Endothelial cell of umbilical vein (primary cell): ENCODE measurements at regions not wholly inside any gene's neighbourhood (a gene's known extent, or its start where the extent isn't known, plus 50 kb on each side); places are given as distances from the start of the nearest gene placed in this dataset.
A peak's percentile ranks its signal among the peaks of the same experiment; 100 is the strongest.
"Not testable (repeated sequence)": the region's sequence is repeated elsewhere in the genome, so short reads cannot be mapped to it uniquely, and the experiment has no call there.

Source experiments
- BruUV-seq: library from RNA; stranded (reverse); fragments of 400-500 nt; replicated peaks from 2 replicates; lab custom pipeline; 2021; lab: Mats Ljungman, UMichigan
- CTCF ChIA-PET: fragments of 300-600, 350-600 bp; sonication (Branson Sonifier 250); formaldehyde crosslinking; loops from one replicate; lab custom pipeline; 2021; ENCODE audit warnings: antibody characterized with exemption, inconsistent platforms; lab: Charles Lee
- POLR2A ChIA-PET: fragments of 300-600, 350-600 bp; sonication (Branson Sonifier 250); formaldehyde crosslinking; loops from one replicate; lab custom pipeline; 2021; ENCODE audit warnings: antibody characterized with exemption, inconsistent platforms; lab: Charles Lee
- DNase-seq: peaks from one replicate; pipeline ENCODE4 v3.0.0-alpha.2; 2011; ENCODE audit warnings: low read depth, low spot score
- FAIRE-seq: peaks from 2 replicates; lab custom pipeline; 2011; peaks lifted over from hg19 to GRCh38; lab: Jason Lieb, UNC
- H2AFZ ChIP-seq: 2 replicates; pipeline ENCODE4 v1.6.0; 2012; ENCODE audit warnings: low read depth, low read length, control low read depth, inconsistent platforms
- H3K27ac ChIP-seq: 2 replicates; pipeline ENCODE4 v1.5.1; 2011; ENCODE audit warnings: low read depth, mild to moderate bottlenecking, control low read depth, low read length, moderate library complexity; ENCODE audit not compliant: insufficient read depth
- H3K27me3 ChIP-seq, 2 experiments: 2 replicates each; pipeline versions ENCODE4 v1.6.0 to v1.6.1; 2011; ENCODE audit warnings: low read length in 2 of 2, mixed read lengths in 1 of 2; ENCODE audit not compliant: control insufficient read depth in 2 of 2, insufficient read depth in 2 of 2
- H3K36me3 ChIP-seq, 2 experiments: 2 replicates in 1 of 2; 3 replicates in 1 of 2; pipeline ENCODE4 v1.5.1; 2011; ENCODE audit warnings: low read length in 2 of 2, mild to moderate bottlenecking in 1 of 2, moderate library complexity in 1 of 2; ENCODE audit not compliant: control insufficient read depth in 2 of 2, insufficient read depth in 2 of 2; ENCODE audit errors: extremely low read depth in 1 of 2
- H3K4me1 ChIP-seq: 3 replicates; pipeline ENCODE4 v1.5.1; 2011; ENCODE audit warnings: mild to moderate bottlenecking, low read length; ENCODE audit not compliant: control insufficient read depth, insufficient read depth; ENCODE audit errors: extremely low read depth
- H3K4me2 ChIP-seq: 2 replicates; pipeline ENCODE4 v1.6.1; 2011; ENCODE audit warnings: low read length, control low read depth, mixed read lengths; ENCODE audit not compliant: insufficient read depth
- H3K4me3 ChIP-seq, 3 experiments: fragments of 200-600 bp in 1 of 3; sonication (generic), shearing (Covaris generic) in 1 of 3; replicated peaks in 1 of 3; 2 replicates each; pipeline ENCODE4 v1.5.1; 2011 to 2016; ENCODE audit warnings: control low read depth in 3 of 3, low read length in 3 of 3, mild to moderate bottlenecking in 2 of 3, inconsistent platforms in 1 of 3, low read depth in 1 of 3, moderate library complexity in 1 of 3; ENCODE audit not compliant: insufficient read depth in 1 of 3
- H3K79me2 ChIP-seq: 2 replicates; pipeline ENCODE4 v1.6.0; 2012; ENCODE audit warnings: low read length, inconsistent platforms; ENCODE audit not compliant: control insufficient read depth, insufficient read depth
- H3K9ac ChIP-seq: replicated peaks from 2 replicates; pipeline ENCODE3; 2011; ENCODE audit warnings: low read length, control low read depth; ENCODE audit not compliant: insufficient read depth; ENCODE audit errors: extremely low read depth
- H3K9me1 ChIP-seq: replicated peaks from 3 replicates; pipeline ENCODE4 v1.6.0; 2011; ENCODE audit warnings: mild to moderate bottlenecking, low read length; ENCODE audit not compliant: control insufficient read depth, insufficient read depth; ENCODE audit errors: extremely low read depth
- H3K9me3 ChIP-seq: replicated peaks from 2 replicates; pipeline ENCODE4 v1.5.1; 2012; ENCODE audit warnings: low read length, inconsistent platforms; ENCODE audit not compliant: control insufficient read depth, insufficient read depth
- H4K20me1 ChIP-seq: replicated peaks from 2 replicates; pipeline ENCODE3; 2011; ENCODE audit warnings: mild to moderate bottlenecking, low read length; ENCODE audit not compliant: control insufficient read depth, insufficient read depth; ENCODE audit errors: extremely low read depth
- FOS ChIP-seq: IDR thresholded peaks from 2 replicates; pipeline ENCODE4 v1.6.1; 2011; ENCODE audit warnings: mild to moderate bottlenecking, low read length, moderate library complexity, borderline replicate concordance; ENCODE audit not compliant: insufficient read depth
- GATA2 ChIP-seq: IDR thresholded peaks from 2 replicates; pipeline ENCODE4 v1.7.0; 2011; ENCODE audit warnings: low read depth, mild to moderate bottlenecking, moderate library complexity, mixed read lengths, low read length; ENCODE audit not compliant: insufficient read length, insufficient read depth
- JUN ChIP-seq: IDR thresholded peaks from 2 replicates; pipeline ENCODE4 v1.6.1; 2011; ENCODE audit warnings: borderline replicate concordance, low read depth; ENCODE audit not compliant: insufficient read length, insufficient read depth
- POLR2AphosphoS5 ChIP-seq: IDR thresholded peaks from 2 replicates; pipeline ENCODE4 v1.6.1; 2012; ENCODE audit warnings: low read depth, mild to moderate bottlenecking, control low read depth, low read length, moderate library complexity; ENCODE audit not compliant: insufficient read depth
- dilution Hi-C: fragments of 300-500 bp; cut with MboI; formaldehyde crosslinking; loops from one replicate; pipeline ENCODE4 v1.15.0; 2019; ENCODE audit warnings: low sequenced_read_pairs; ENCODE audit not compliant: extremely low pct_ligation_motif_present
- intact Hi-C: fragments of 100-400 bp; cut with micrococcal nuclease; formaldehyde crosslinking; loops from one replicate; pipeline ENCODE4 v1.10.0; 2022

DNA sequence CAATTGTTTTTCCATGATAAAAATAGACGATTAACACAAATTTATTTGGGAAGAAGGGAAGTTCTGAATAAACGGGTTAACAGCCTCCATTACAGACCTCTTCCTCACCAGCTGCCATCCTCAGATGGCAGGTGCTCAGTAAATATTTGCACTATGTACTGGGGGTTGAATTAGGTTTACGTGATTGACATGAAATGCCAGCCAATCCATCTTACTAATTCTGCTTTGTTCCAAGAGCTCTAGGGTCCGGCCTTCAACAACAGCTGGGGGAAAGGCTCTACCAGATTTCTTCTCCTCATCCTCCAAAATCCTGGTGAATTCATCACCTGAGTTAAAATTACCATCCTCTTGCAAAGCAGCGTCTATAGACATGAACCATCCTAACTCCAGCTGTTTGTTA, 104.6 kb downstream of the MTX3 start:
- no TSS peak for BruUV-seq
- no peaks in the 10 kb centered on the region for H3K9me3 ChIP-seq
- ChIA-PET POLR2A (no interaction called here), CTCF (no interaction called here)
- no peaks in the 10 kb centered on the region for H3K9me1 ChIP-seq
- H3K27ac ChIP-seq = no peak overlapping the region
- no peaks in the 10 kb centered on the region for H3K79me2 ChIP-seq
- dilution Hi-C loops (no loop called here), intact Hi-C loops (no loop called here)
- no peak overlapping the region for H3K4me2 ChIP-seq
- H4K20me1 ChIP-seq = no peaks in the 10 kb centered on the region
- H3K4me3 ChIP-seq = no peak overlapping the region
- H3K27me3 ChIP-seq = no peaks in the 10 kb centered on the region
- no peak overlapping the region for H2AFZ ChIP-seq
- no peaks in the 10 kb centered on the region for H3K4me1 ChIP-seq
- DNase-seq (no peak), FAIRE-seq (no peak)
- TF ChIP-seq POLR2AphosphoS5 (no peak), GATA2 (no peak), FOS (no peak), JUN (no peak)
- H3K9ac ChIP-seq = no peak overlapping the region
- no peaks in the 10 kb centered on the region for H3K36me3 ChIP-seq

DNA sequence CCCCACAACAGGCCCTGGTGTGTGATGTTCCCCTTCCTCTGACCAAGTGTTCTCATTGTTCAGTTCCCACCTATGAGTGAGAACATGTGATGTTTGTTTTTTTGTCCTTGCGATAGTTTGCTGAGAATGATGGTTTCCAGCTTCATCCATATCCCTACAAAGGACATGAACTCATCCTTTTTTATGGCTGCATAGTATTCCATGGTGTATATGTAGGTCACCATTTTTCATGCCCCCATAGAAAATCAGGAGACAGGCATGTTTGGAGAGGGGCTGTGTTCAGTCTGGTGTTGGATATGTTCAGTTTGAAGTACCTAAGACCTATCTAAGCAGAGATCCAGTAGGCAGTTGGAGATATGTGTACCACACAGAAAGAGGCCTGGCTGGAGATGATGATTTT, 111.2 kb downstream of the MTX3 start:
- POLR2A ChIA-PET, BruUV-seq, H2AFZ ChIP-seq, DNase-seq, H3K79me2 ChIP-seq, H3K27ac ChIP-seq, H3K27me3 ChIP-seq, H3K4me1 ChIP-seq, H3K9me3 ChIP-seq, H3K9me1 ChIP-seq, H3K4me2 ChIP-seq, H3K36me3 ChIP-seq, H3K9ac ChIP-seq, H3K4me3 ChIP-seq, intact Hi-C loops, dilution Hi-C loops, H4K20me1 ChIP-seq: not testable (repeated sequence)
- CTCF ChIA-PET = interaction anchor here (2.3 kb wide), 1 partner anchor 204 kb away, joined by 56 read pairs; no protein-coding TSS in a partner anchor
- FAIRE-seq = peak; percentile 31
